Panc1 (cell line): ENCODE measurements at regions not wholly inside any gene's neighbourhood (a gene's known extent, or its start where the extent isn't known, plus 50 kb on each side); places are given as distances from the start of the nearest gene placed in this dataset.

Source experiments
- ATAC-seq: fragments of 200-7000 bp; cut with Tn5 transposase; 2 replicates; pipeline ENCODE4 v1.9.1; 2020; ENCODE audit warnings: mild to moderate bottlenecking, moderate library complexity
- BruUV-seq: library from RNA; stranded (reverse); fragments of 400-500 nt; replicated peaks from 2 replicates; lab custom pipeline; 2021; lab: Mats Ljungman, UMichigan
- CTCF ChIA-PET: fragments of 300-600 bp; sonication (Branson Sonifier 250); formaldehyde crosslinking; loops from one replicate; lab custom pipeline; 2022; ENCODE audit warnings: antibody characterized with exemption; lab: Charles Lee
- POLR2A ChIA-PET: fragments of 300-600 bp; sonication (Branson Sonifier 250); formaldehyde crosslinking; loops from one replicate; lab custom pipeline; 2022; ENCODE audit warnings: antibody characterized with exemption; lab: Charles Lee
- DNase-seq: peaks from one replicate; pipeline ENCODE4 v3.0.0-alpha.2; 2010; ENCODE audit warnings: low read depth, low spot score
- H3K27ac ChIP-seq: 2 replicates; pipeline ENCODE4 v1.5.1; 2011; ENCODE audit warnings: mild to moderate bottlenecking, low read length, inconsistent platforms
- H3K27me3 ChIP-seq: fragments of 200-500 bp; sonication (Bioruptor generic); 2 replicates; pipeline ENCODE4 v1.6.0; 2014; ENCODE audit warnings: low read length, inconsistent platforms; ENCODE audit not compliant: control insufficient read depth, insufficient read depth
- H3K36me3 ChIP-seq: fragments of 200-500 bp; sonication (Bioruptor generic); 2 replicates; pipeline ENCODE4 v1.5.1; 2014; ENCODE audit warnings: inconsistent platforms, mild to moderate bottlenecking, low read length, moderate library complexity; ENCODE audit not compliant: control insufficient read depth, insufficient read depth
- H3K4me1 ChIP-seq: 2 replicates; pipeline ENCODE4 v1.5.1; 2011; ENCODE audit warnings: inconsistent platforms, mild to moderate bottlenecking, low read length, moderate library complexity; ENCODE audit not compliant: control insufficient read depth, insufficient read depth
- H3K4me3 ChIP-seq, 2 experiments: 2 replicates each; pipeline ENCODE4 v1.5.1; 2011 to 2012; ENCODE audit warnings: low read depth in 2 of 2, low read length in 2 of 2, mild to moderate bottlenecking in 2 of 2, inconsistent platforms in 1 of 2, moderate library complexity in 1 of 2
- H3K9me3 ChIP-seq: fragments of 200-500 bp; sonication (Bioruptor generic); 2 replicates; pipeline ENCODE4 v1.5.1; 2014; ENCODE audit warnings: low read depth, mild to moderate bottlenecking, inconsistent platforms, low read length, moderate library complexity; ENCODE audit not compliant: control insufficient read depth, insufficient read depth
- POLR2AphosphoS5 ChIP-seq: IDR thresholded peaks from 2 replicates; pipeline ENCODE4 v1.6.1; 2012; ENCODE audit warnings: mild to moderate bottlenecking, low read depth, low read length, moderate library complexity
- SIN3A ChIP-seq: IDR thresholded peaks from 2 replicates; pipeline ENCODE4 v1.6.1; 2012; ENCODE audit warnings: low read depth, mild to moderate bottlenecking, low read length, moderate library complexity, borderline replicate concordance; ENCODE audit not compliant: insufficient read depth
- TCF7L2 ChIP-seq: IDR thresholded peaks from 2 replicates; pipeline ENCODE4 v1.6.1; 2011; ENCODE audit warnings: mild to moderate bottlenecking, low read depth, low read length, inconsistent platforms
- in situ Hi-C: cut with HindIII; loops from 2 replicates; pipeline ENCODE4 v1.10.0; 2016; ENCODE audit warnings: low sequenced_read_pairs, low pct_unique_long_range_greater_than_20kb
- intact Hi-C: fragments of 100-400 bp; cut with micrococcal nuclease; formaldehyde crosslinking; loops from one replicate; pipeline ENCODE4 v1.10.0; 2022; ENCODE audit not compliant: unreplicated experiment
- TF ChIP-seq, protein P1 (sequence below), 2 experiments: IDR thresholded peaks; 2 replicates each; pipeline ENCODE4 v1.6.1; 2011 to 2012; ENCODE audit warnings: low read depth in 2 of 2, control low read depth in 1 of 2, low read length in 1 of 2, mild to moderate bottlenecking in 1 of 2, moderate library complexity in 1 of 2; ENCODE audit not compliant: insufficient read depth in 1 of 2
- TF ChIP-seq, protein P2 (sequence below): fragments of 450-650 bp; IDR thresholded peaks from 2 replicates; pipeline ENCODE4 v1.5.1; 2017; ENCODE audit warnings: mild to moderate bottlenecking

DNA sequence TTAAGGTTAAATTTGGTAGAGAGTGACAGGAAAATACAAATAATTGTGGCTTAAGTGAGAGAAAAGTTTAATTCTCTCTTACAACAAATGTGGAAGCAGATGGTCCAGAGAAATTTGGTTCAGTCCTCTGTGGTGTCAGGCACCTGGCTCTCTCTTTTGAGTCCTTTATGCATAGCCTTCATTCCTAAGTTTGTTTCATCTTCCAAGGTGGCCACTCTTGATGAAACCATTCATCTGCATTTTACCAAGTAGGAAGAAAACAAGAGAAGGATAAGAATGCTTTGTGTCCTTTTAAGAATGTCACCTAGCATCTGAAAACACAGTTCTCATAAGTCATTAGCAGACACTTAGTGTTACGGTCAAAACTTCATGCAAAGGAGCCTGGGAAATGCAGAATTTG, 442.5 kb downstream of the CCER1 start:
- POLR2A ChIA-PET, result no interaction called here
- H3K36me3 ChIP-seq, result no peaks in the 10 kb centered on the region
- intact Hi-C loops, result no loop called here
- CTCF ChIA-PET, result no interaction called here
- TF ChIP-seq, protein P1, sequence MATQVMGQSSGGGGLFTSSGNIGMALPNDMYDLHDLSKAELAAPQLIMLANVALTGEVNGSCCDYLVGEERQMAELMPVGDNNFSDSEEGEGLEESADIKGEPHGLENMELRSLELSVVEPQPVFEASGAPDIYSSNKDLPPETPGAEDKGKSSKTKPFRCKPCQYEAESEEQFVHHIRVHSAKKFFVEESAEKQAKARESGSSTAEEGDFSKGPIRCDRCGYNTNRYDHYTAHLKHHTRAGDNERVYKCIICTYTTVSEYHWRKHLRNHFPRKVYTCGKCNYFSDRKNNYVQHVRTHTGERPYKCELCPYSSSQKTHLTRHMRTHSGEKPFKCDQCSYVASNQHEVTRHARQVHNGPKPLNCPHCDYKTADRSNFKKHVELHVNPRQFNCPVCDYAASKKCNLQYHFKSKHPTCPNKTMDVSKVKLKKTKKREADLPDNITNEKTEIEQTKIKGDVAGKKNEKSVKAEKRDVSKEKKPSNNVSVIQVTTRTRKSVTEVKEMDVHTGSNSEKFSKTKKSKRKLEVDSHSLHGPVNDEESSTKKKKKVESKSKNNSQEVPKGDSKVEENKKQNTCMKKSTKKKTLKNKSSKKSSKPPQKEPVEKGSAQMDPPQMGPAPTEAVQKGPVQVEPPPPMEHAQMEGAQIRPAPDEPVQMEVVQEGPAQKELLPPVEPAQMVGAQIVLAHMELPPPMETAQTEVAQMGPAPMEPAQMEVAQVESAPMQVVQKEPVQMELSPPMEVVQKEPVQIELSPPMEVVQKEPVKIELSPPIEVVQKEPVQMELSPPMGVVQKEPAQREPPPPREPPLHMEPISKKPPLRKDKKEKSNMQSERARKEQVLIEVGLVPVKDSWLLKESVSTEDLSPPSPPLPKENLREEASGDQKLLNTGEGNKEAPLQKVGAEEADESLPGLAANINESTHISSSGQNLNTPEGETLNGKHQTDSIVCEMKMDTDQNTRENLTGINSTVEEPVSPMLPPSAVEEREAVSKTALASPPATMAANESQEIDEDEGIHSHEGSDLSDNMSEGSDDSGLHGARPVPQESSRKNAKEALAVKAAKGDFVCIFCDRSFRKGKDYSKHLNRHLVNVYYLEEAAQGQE (IDR thresholded peaks at IDR 0.05; ENCODE audit: insufficient read depth in 1 of 2, low read depth in 2 of 2, low read length in 1 of 2), result no peak
- TF ChIP-seq, protein P2, sequence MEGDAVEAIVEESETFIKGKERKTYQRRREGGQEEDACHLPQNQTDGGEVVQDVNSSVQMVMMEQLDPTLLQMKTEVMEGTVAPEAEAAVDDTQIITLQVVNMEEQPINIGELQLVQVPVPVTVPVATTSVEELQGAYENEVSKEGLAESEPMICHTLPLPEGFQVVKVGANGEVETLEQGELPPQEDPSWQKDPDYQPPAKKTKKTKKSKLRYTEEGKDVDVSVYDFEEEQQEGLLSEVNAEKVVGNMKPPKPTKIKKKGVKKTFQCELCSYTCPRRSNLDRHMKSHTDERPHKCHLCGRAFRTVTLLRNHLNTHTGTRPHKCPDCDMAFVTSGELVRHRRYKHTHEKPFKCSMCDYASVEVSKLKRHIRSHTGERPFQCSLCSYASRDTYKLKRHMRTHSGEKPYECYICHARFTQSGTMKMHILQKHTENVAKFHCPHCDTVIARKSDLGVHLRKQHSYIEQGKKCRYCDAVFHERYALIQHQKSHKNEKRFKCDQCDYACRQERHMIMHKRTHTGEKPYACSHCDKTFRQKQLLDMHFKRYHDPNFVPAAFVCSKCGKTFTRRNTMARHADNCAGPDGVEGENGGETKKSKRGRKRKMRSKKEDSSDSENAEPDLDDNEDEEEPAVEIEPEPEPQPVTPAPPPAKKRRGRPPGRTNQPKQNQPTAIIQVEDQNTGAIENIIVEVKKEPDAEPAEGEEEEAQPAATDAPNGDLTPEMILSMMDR, result no peak
- TF ChIP-seq POLR2AphosphoS5 (no peak), TCF7L2 (no peak), SIN3A (no peak)
- no peaks in the 10 kb centered on the region for H3K27me3 ChIP-seq
- H3K27ac ChIP-seq, result no peak overlapping the region
- BruUV-seq, result no TSS peak
- in situ Hi-C loops, result no loop called here
- H3K9me3 ChIP-seq, result no peaks in the 10 kb centered on the region
- H3K4me3 ChIP-seq, result no peak overlapping the region
- no peaks in the 10 kb centered on the region for H3K4me1 ChIP-seq
- ATAC-seq (no peak), DNase-seq (no peak)

DNA sequence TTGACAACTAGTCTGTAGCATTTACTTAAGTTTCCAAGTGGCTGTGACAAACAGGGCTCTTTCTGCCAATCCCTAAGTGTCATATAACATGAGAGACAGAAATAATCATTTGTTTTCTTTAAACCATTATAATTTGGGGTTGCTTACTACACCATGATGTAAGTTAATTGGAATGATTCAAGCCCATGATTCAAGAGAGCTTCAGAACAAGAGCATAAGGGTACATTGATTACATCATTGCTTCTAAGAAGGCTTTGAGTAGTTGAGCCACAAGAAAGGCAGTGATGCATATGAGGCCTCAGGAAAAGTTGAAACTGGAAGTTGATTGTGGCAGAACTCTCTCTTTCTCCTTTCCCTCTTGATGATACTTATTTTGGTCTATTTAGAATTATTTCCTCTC, 444.0 kb downstream of the CCER1 start:
- H3K9me3 ChIP-seq, result no peaks in the 10 kb centered on the region
- BruUV-seq, result no TSS peak
- H3K4me1 ChIP-seq, result no peaks in the 10 kb centered on the region
- DNase-seq (no peak), ATAC-seq (no peak)
- intact Hi-C loops (no loop called here), in situ Hi-C loops (no loop called here)
- no peak overlapping the region for H3K27ac ChIP-seq
- H3K36me3 ChIP-seq, result no peaks in the 10 kb centered on the region; the same call in 1 of the 2 replicates
- POLR2A ChIA-PET, result no interaction called here
- CTCF ChIA-PET, result no interaction called here
- H3K27me3 ChIP-seq, result no peaks in the 10 kb centered on the region
- no peak overlapping the region for H3K4me3 ChIP-seq
- TF ChIP-seq TCF7L2, result no peak
- no peak for TF ChIP-seq SIN3A
- TF ChIP-seq, protein P1 (IDR thresholded peaks at IDR 0.05; ENCODE audit: insufficient read depth in 1 of 2, low read depth in 2 of 2, low read length in 1 of 2), result no peak
- no peak for TF ChIP-seq POLR2AphosphoS5
- TF ChIP-seq, protein P2, result no peak
